ENCODE measurements at regions not wholly inside any gene's neighbourhood (a gene's known extent, or its start where the extent isn't known, plus 50 kb on each side); places are given as distances from the start of the nearest gene placed in this dataset.

- no peak for TF ChIP-seq ZNF565 (CRISPR knock-in tag; conservative IDR thresholded peaks at IDR 0.05; ENCODE audit: low read depth)
- no peak for TF ChIP-seq ZNF8 (CRISPR knock-in tag; IDR thresholded peaks at IDR 0.05)
- ATAC-seq = no peak
These were observed 103.0 kb downstream of the OLIG3 start for GRCh38 chr6:137391061-137391814.

- TF ChIP-seq ZFP30 (CRISPR knock-in tag; IDR thresholded peaks at IDR 0.05) = no peak
- no peak for TF ChIP-seq ZNF565 (CRISPR knock-in tag; conservative IDR thresholded peaks at IDR 0.05; ENCODE audit: low read depth)
- no peak for TF ChIP-seq RARB (CRISPR knock-in tag; IDR thresholded peaks at IDR 0.05)
- TF ChIP-seq ARNTL (CRISPR knock-in tag; IDR thresholded peaks at IDR 0.05; ENCODE audit: borderline replicate concordance, low read depth) = no peak
- TF ChIP-seq PATZ1 (CRISPR knock-in tag; IDR thresholded peaks at IDR 0.05; ENCODE audit: borderline replicate concordance) = no peak
- TF ChIP-seq POU6F1 (CRISPR knock-in tag; IDR thresholded peaks at IDR 0.05; ENCODE audit: borderline replicate concordance, low read depth) = no peak
- no peak for TF ChIP-seq PPARA (CRISPR knock-in tag; IDR thresholded peaks at IDR 0.05; ENCODE audit: borderline replicate concordance)
- no peak for ATAC-seq
These were observed 103.9 kb downstream of the OLIG3 start for GRCh38 chr6:137390334-137390733.

- no peak for ATAC-seq
- TF ChIP-seq TCF4 (CRISPR knock-in tag; IDR thresholded peaks at IDR 0.05; ENCODE audit: borderline replicate concordance) (no peak), PPARA (CRISPR knock-in tag; IDR thresholded peaks at IDR 0.05; ENCODE audit: borderline replicate concordance) (no peak), SNAI2 (CRISPR knock-in tag; IDR thresholded peaks at IDR 0.05) (no peak), ESRRG (CRISPR knock-in tag; IDR thresholded peaks at IDR 0.05) (no peak), OSR1 (CRISPR knock-in tag; IDR thresholded peaks at IDR 0.05) (no peak), PATZ1 (CRISPR knock-in tag; IDR thresholded peaks at IDR 0.05; ENCODE audit: borderline replicate concordance) (no peak), ZFP3 (CRISPR knock-in tag; IDR thresholded peaks at IDR 0.05) (no peak), GLIS3 (CRISPR knock-in tag; IDR thresholded peaks at IDR 0.05) (no peak), ZC3H10 (CRISPR knock-in tag; IDR thresholded peaks at IDR 0.05) (no peak), ZNF565 (CRISPR knock-in tag; conservative IDR thresholded peaks at IDR 0.05; ENCODE audit: low read depth) (no peak), BACH2 (CRISPR knock-in tag; IDR thresholded peaks at IDR 0.05; ENCODE audit: borderline replicate concordance) (no peak), ISL1 (CRISPR knock-in tag; IDR thresholded peaks at IDR 0.05) (no peak), CSRNP3 (CRISPR knock-in tag; IDR thresholded peaks at IDR 0.05) (no peak), ZNF70 (CRISPR knock-in tag; IDR thresholded peaks at IDR 0.05) (no peak), CSDC2 (CRISPR knock-in tag; IDR thresholded peaks at IDR 0.05) (no peak), ZNF8 (CRISPR knock-in tag; IDR thresholded peaks at IDR 0.05) (no peak), RARB (CRISPR knock-in tag; IDR thresholded peaks at IDR 0.05) (no peak), TSHZ2 (CRISPR knock-in tag; IDR thresholded peaks at IDR 0.05) (no peak), CREB5 (CRISPR knock-in tag; IDR thresholded peaks at IDR 0.05; ENCODE audit: low read depth) (no peak), ARNTL (CRISPR knock-in tag; IDR thresholded peaks at IDR 0.05; ENCODE audit: borderline replicate concordance, low read depth) (no peak)
These were observed 105.0 kb downstream of the OLIG3 start for GRCh38 chr6:137389150-137389704.

Measured in SK-N-SH treated with all-trans-retinoic acid at 6 μM for 48 hours (cell line).